Keratinocyte (primary cell): ENCODE measurements at regions not wholly inside any gene's neighbourhood (a gene's known extent, or its start where the extent isn't known, plus 50 kb on each side); places are given as distances from the start of the nearest gene placed in this dataset.

Source experiments
- DNase-seq: peaks from one replicate; pipeline ENCODE4 v3.0.0-alpha.2; 2011; ENCODE audit warnings: low read depth, missing footprints, low spot score
- FAIRE-seq: peaks from 2 replicates; lab custom pipeline; 2011; peaks lifted over from hg19 to GRCh38; lab: Jason Lieb, UNC
- H2AFZ ChIP-seq: 2 replicates; pipeline ENCODE4 v1.6.0; 2012; ENCODE audit warnings: low read length, control low read depth, inconsistent platforms; ENCODE audit not compliant: control insufficient read depth
- H3K27ac ChIP-seq: 2 replicates; pipeline ENCODE4 v1.5.1; 2011; ENCODE audit warnings: low read length; ENCODE audit not compliant: control insufficient read depth, insufficient read depth
- H3K27me3 ChIP-seq: 3 replicates; pipeline ENCODE4 v1.6.0; 2011; ENCODE audit warnings: low read length; ENCODE audit not compliant: control insufficient read depth, insufficient read depth; ENCODE audit errors: extremely low read depth
- H3K36me3 ChIP-seq, 2 experiments: 2 replicates in 1 of 2; 3 replicates in 1 of 2; pipeline ENCODE4 v1.5.1; 2011; ENCODE audit warnings: low read length in 2 of 2, mild to moderate bottlenecking in 1 of 2; ENCODE audit not compliant: control insufficient read depth in 2 of 2, insufficient read depth in 2 of 2; ENCODE audit errors: extremely low read depth in 1 of 2
- H3K4me1 ChIP-seq: 3 replicates; pipeline ENCODE4 v1.5.1; 2011; ENCODE audit warnings: low read length; ENCODE audit not compliant: control insufficient read depth, insufficient read depth; ENCODE audit errors: extremely low read depth
- H3K4me2 ChIP-seq: 3 replicates; pipeline ENCODE4 v1.6.0; 2011; ENCODE audit warnings: low read depth, low read length; ENCODE audit not compliant: control insufficient read depth, insufficient read depth; ENCODE audit errors: extremely low read depth
- H3K4me3 ChIP-seq, 3 experiments: fragments of 200-600 bp in 1 of 3; sonication (generic) in 1 of 3; 2 replicates in 2 of 3; 3 replicates in 1 of 3; pipeline ENCODE4 v1.5.1; 2011 to 2016; ENCODE audit warnings: low read length in 3 of 3, mild to moderate bottlenecking in 3 of 3, control low read depth in 2 of 3, inconsistent platforms in 1 of 3, low read depth in 1 of 3, mixed read lengths in 1 of 3, mixed run types in 1 of 3, moderate library complexity in 1 of 3; ENCODE audit not compliant: control insufficient read depth in 2 of 3, insufficient read depth in 2 of 3; ENCODE audit errors: extremely low read depth in 1 of 3
- H3K79me2 ChIP-seq: 2 replicates; pipeline ENCODE4 v1.6.0; 2012; ENCODE audit warnings: low read length; ENCODE audit not compliant: control insufficient read depth, insufficient read depth
- H3K9ac ChIP-seq: 3 replicates; pipeline ENCODE4 v1.6.0; 2011; ENCODE audit warnings: low read length; ENCODE audit not compliant: control insufficient read depth, insufficient read depth; ENCODE audit errors: extremely low read depth
- H3K9me1 ChIP-seq: 3 replicates; pipeline ENCODE4 v1.6.0; 2011; ENCODE audit warnings: low read length; ENCODE audit not compliant: control insufficient read depth, insufficient read depth; ENCODE audit errors: extremely low read depth
- H3K9me3 ChIP-seq: 2 replicates; pipeline ENCODE4 v1.5.1; 2012; ENCODE audit warnings: low read depth, low read length; ENCODE audit not compliant: control insufficient read depth
- H4K20me1 ChIP-seq: 3 replicates; pipeline ENCODE4 v1.6.0; 2011; ENCODE audit warnings: low read length; ENCODE audit not compliant: control insufficient read depth, insufficient read depth; ENCODE audit errors: extremely low read depth
- EZH2 ChIP-seq: IDR thresholded peaks from one replicate; pipeline ENCODE4 v1.6.1; 2012; ENCODE audit warnings: inconsistent platforms, mild to moderate bottlenecking, low read length, moderate library complexity
- dilution Hi-C: fragments of 300-500 bp; cut with MboI; formaldehyde crosslinking; loops from one replicate; pipeline ENCODE4 v1.7.0; 2020; ENCODE audit warnings: low sequenced_read_pairs; ENCODE audit not compliant: extremely low pct_ligation_motif_present
- TF ChIP-seq, protein P1 (sequence below), 3 experiments: IDR thresholded peaks in 1 of 3; conservative IDR thresholded peaks in 1 of 3; optimal IDR thresholded peaks in 1 of 3; 2 replicates in 2 of 3; 3 replicates in 1 of 3; pipeline versions ENCODE3 to v1.5.1; 2011; ENCODE audit warnings: low read length in 3 of 3, mild to moderate bottlenecking in 3 of 3, moderate library complexity in 2 of 3, control low read depth in 1 of 3, inconsistent platforms in 1 of 3; ENCODE audit not compliant: insufficient read depth in 2 of 3; ENCODE audit errors: extremely low read depth in 1 of 3

DNA sequence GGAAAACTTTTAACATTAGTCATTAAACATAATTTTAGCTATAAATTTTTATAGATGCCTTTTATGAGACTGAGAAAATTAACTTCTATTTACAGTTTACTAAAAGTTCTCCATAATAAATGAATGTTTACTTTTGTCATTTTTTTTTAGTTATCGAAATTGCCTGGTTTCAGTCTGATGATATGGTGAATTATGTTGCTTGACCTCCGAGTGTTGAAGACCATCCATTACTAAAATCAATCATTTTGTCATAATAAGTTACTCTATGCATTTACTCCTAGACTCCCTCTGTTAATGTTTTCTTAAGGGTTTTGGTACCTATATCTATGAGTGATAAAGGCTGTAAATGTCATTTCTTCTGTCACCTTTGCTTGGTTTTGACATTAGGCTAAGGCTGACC lies 516.0 kb upstream of the ROBO1 start:
- no peaks in the 10 kb centered on the region for H3K9me1 ChIP-seq
- H3K27ac ChIP-seq: no peak overlapping the region
- no peaks in the 10 kb centered on the region for H3K4me1 ChIP-seq
- H3K9me3 ChIP-seq: no peaks in the 10 kb centered on the region
- no peak overlapping the region for H3K4me2 ChIP-seq
- no peak overlapping the region for H3K4me3 ChIP-seq
- H3K36me3 ChIP-seq: no peaks in the 10 kb centered on the region
- FAIRE-seq (no peak), DNase-seq (no peak)
- H3K9ac ChIP-seq: no peak overlapping the region
- no peaks in the 10 kb centered on the region for H4K20me1 ChIP-seq
- dilution Hi-C loops: no loop called here
- no peak overlapping the region for H2AFZ ChIP-seq
- no peaks in the 10 kb centered on the region for H3K79me2 ChIP-seq
- H3K27me3 ChIP-seq: no peaks in the 10 kb centered on the region
- TF ChIP-seq, protein P1, sequence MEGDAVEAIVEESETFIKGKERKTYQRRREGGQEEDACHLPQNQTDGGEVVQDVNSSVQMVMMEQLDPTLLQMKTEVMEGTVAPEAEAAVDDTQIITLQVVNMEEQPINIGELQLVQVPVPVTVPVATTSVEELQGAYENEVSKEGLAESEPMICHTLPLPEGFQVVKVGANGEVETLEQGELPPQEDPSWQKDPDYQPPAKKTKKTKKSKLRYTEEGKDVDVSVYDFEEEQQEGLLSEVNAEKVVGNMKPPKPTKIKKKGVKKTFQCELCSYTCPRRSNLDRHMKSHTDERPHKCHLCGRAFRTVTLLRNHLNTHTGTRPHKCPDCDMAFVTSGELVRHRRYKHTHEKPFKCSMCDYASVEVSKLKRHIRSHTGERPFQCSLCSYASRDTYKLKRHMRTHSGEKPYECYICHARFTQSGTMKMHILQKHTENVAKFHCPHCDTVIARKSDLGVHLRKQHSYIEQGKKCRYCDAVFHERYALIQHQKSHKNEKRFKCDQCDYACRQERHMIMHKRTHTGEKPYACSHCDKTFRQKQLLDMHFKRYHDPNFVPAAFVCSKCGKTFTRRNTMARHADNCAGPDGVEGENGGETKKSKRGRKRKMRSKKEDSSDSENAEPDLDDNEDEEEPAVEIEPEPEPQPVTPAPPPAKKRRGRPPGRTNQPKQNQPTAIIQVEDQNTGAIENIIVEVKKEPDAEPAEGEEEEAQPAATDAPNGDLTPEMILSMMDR (optimal IDR thresholded peaks at IDR 0.05 in 1 of 3, IDR thresholded peaks at IDR 0.05 in 1 of 3, conservative IDR thresholded peaks at IDR 0.05 in 1 of 3; ENCODE audit: extremely low read depth in 1 of 3, insufficient read depth in 2 of 3, low read length in 3 of 3): no peak
- no peak for TF ChIP-seq EZH2

DNA sequence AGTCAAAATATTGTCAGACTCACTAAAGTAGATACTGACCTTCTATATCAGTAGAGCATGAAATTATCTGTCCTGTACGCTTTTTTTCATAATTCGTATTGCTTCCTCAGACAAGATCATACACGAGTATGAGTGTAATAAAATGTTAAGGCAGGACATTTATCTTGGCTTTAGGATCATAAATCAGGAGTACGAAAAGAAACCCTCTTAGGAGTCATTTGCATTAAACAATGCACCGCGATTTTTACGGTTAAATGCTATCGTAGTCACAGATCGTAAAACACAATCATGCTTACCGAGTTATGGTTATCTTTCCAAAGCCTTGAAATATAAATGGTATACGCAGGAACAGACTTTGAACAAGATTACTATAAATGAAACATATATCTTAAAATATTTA lies 510.3 kb upstream of the ROBO1 start:
- no peak for FAIRE-seq
- DNase-seq: no peak
- TF ChIP-seq, protein P1 (optimal IDR thresholded peaks at IDR 0.05 in 1 of 3, IDR thresholded peaks at IDR 0.05 in 1 of 3, conservative IDR thresholded peaks at IDR 0.05 in 1 of 3; ENCODE audit: extremely low read depth in 1 of 3, insufficient read depth in 2 of 3, low read length in 3 of 3): no peak
- no peak for TF ChIP-seq EZH2
- no peaks in the 10 kb centered on the region for H3K9me1 ChIP-seq
- no peak overlapping the region for H3K9ac ChIP-seq
- H3K9me3 ChIP-seq: no peaks in the 10 kb centered on the region
- no peaks in the 10 kb centered on the region for H3K4me1 ChIP-seq
- dilution Hi-C loops: no loop called here
- no peak overlapping the region for H3K4me3 ChIP-seq
- no peaks in the 10 kb centered on the region for H3K36me3 ChIP-seq
- no peaks in the 10 kb centered on the region for H4K20me1 ChIP-seq
- H3K4me2 ChIP-seq: no peak overlapping the region
- no peak overlapping the region for H2AFZ ChIP-seq
- H3K79me2 ChIP-seq: no peaks in the 10 kb centered on the region
- H3K27me3 ChIP-seq: no peaks in the 10 kb centered on the region
- H3K27ac ChIP-seq: no peak overlapping the region
